ENCODE measurements at regions not wholly inside any gene's neighbourhood (a gene's known extent, or its start where the extent isn't known, plus 50 kb on each side); places are given as distances from the start of the nearest gene placed in this dataset.

DNA sequence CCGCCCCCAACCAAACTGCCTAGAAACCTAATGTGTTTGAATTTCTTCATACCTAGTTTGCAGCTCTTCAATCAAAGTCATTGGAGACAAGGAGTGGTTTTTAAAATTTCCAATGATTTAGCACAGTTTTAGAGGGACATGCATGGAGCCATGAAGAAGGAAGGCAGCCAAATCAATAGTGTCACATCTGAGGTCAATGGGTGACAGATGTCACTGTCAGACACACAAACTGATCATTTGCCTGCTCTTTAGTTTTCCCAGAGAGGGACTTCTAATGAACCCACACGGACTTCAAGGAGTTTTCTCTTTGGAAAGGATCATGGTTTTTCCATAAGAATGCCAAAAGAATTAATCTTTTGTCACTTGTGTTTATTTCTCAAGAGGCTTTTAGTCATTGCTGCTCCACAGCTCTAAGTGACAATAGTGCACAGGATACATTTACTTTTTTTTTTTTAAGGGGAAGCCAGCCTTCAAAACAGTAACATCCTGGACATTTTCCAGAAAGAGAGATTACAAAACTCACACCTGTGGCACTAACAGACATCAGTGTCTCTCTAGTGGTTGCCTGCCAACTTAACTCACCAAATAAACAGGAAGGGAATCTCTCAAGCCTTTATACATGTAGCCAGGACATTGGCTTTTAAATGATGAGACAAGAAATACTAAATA is 251.1 kb upstream of the DIAPH2 start:
- TF ChIP-seq CTCF (IDR thresholded peaks at IDR 0.05) (no peak), POLR2A (IDR thresholded peaks at IDR 0.05) (no peak)
